Lower lobe of right lung (tissue), 2 donors: ENCODE measurements at regions not wholly inside any gene's neighbourhood (a gene's known extent, or its start where the extent isn't known, plus 50 kb on each side); places are given as distances from the start of the nearest gene placed in this dataset.

Source experiments
- ATAC-seq, 2 donors: fragments of 200-7000 bp; cut with Tn5 transposase; one replicate each; pipeline ENCODE4 v1.9.1; 2020 to 2022; ENCODE audit warnings: mild to moderate bottlenecking in 2 of 2, moderate library complexity in 2 of 2
- DNase-seq: peaks from one replicate; pipeline ENCODE4 v3.0.0-alpha.2; 2020
- H3K27ac ChIP-seq: fragments of 200-600 bp; one replicate; pipeline ENCODE4 v1.8.0; 2022
- H3K27me3 ChIP-seq: fragments of 200-600 bp; one replicate; pipeline ENCODE4 v1.8.0; 2022; ENCODE audit warnings: low read depth
- H3K36me3 ChIP-seq: fragments of 200-600 bp; one replicate; pipeline ENCODE4 v1.8.0; 2022; ENCODE audit warnings: mild to moderate bottlenecking
- H3K4me1 ChIP-seq: fragments of 200-600 bp; one replicate; pipeline ENCODE4 v1.8.0; 2022
- H3K4me3 ChIP-seq: fragments of 200-600 bp; one replicate; pipeline ENCODE4 v1.8.0; 2022; ENCODE audit warnings: mild to moderate bottlenecking
- H3K9me3 ChIP-seq: fragments of 200-600 bp; one replicate; pipeline ENCODE4 v1.8.0; 2022
- intact Hi-C: fragments of 100-400 bp; cut with DNase I; formaldehyde crosslinking; loops from one replicate; pipeline ENCODE4 v1.11.0; 2022
- TF ChIP-seq, protein P1 (sequence below): fragments of 200-600 bp; IDR thresholded peaks from one replicate; pipeline ENCODE4 v1.8.0; 2022; ENCODE audit warnings: antibody characterized with exemption, mild to moderate bottlenecking
- donor health status: DM: no; HTN: yes; CAD: no; lungs with severe emphysema.

DNA sequence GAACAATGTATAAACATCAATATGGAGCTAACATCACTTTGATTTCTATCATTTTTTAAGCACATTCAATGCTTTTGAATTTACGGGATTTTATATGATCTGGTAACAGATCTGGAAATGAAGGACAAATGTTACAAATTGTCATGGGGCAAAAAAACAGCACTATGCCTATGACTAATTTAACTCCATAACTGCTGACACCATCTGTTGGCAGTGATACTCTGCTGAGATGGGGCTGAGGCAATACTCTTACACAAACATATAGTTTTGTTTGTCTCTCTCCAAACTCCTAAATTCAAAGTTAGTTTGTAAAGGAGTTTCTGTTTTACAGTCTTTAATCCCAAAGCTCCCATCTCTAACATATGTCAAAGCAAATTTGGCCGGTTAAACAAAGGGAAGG is 132.5 kb upstream of the FER start:
- Histone ChIP-seq H3K27ac (no peak overlapping the region), H3K27me3 (no peaks in the 10 kb centered on the region), H3K4me3 (no peak overlapping the region), H3K36me3 (no peaks in the 10 kb centered on the region), H3K4me1 (no peaks in the 10 kb centered on the region), H3K9me3 (no peaks in the 10 kb centered on the region)
- TF ChIP-seq, protein P1, sequence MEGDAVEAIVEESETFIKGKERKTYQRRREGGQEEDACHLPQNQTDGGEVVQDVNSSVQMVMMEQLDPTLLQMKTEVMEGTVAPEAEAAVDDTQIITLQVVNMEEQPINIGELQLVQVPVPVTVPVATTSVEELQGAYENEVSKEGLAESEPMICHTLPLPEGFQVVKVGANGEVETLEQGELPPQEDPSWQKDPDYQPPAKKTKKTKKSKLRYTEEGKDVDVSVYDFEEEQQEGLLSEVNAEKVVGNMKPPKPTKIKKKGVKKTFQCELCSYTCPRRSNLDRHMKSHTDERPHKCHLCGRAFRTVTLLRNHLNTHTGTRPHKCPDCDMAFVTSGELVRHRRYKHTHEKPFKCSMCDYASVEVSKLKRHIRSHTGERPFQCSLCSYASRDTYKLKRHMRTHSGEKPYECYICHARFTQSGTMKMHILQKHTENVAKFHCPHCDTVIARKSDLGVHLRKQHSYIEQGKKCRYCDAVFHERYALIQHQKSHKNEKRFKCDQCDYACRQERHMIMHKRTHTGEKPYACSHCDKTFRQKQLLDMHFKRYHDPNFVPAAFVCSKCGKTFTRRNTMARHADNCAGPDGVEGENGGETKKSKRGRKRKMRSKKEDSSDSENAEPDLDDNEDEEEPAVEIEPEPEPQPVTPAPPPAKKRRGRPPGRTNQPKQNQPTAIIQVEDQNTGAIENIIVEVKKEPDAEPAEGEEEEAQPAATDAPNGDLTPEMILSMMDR: no peak
- no peak for ATAC-seq
- no peak for DNase-seq
- intact Hi-C loops: no loop called here

DNA sequence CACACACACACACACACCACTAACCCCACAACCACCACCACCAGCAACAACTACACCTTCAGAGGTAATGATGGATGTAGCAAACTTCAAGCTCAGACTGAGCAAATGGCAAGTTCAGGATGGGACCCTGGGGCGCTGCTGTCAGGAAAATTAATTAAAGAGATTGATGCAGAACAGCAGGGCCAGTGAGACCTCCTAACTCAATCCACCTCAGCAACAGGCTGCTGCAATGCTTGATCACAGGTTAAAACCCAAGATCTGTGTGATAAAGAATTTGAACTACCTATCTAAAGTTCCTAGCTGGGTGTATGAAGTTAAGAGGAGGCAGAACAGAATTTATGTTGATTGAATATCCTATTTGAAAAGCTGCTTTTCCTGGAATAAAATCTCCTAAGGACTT is 140.3 kb upstream of the FER start:
- Histone ChIP-seq H3K27me3 (no peaks in the 10 kb centered on the region), H3K36me3 (no peaks in the 10 kb centered on the region), H3K4me1 (no peaks in the 10 kb centered on the region), H3K4me3 (no peak overlapping the region), H3K9me3 (no peaks in the 10 kb centered on the region), H3K27ac (no peak overlapping the region)
- DNase-seq: no peak
- TF ChIP-seq, protein P1: no peak
- no peak for ATAC-seq
- intact Hi-C loops: no loop called here

DNA sequence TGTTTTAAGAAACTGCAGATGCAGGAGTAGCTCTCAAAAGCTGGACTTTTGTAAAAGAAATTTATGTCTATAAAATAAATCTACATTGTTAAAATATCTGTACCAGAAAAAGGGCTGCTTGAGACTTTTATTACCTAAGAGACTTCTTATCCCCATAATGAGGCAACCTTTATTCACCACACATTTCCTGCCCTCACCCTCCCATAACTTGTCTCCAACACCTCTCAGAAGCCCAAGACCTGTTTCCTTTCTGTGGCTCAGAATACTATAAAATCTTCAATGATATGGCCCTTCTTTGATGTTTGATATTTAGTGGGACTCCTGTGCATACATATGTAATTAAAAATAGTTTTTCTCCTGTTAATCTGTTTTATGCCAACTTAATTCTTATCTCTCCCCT is 141.5 kb upstream of the FER start:
- Histone ChIP-seq H3K4me3 (no peak overlapping the region), H3K27ac (no peak overlapping the region), H3K9me3 (no peaks in the 10 kb centered on the region), H3K27me3 (no peaks in the 10 kb centered on the region), H3K36me3 (no peaks in the 10 kb centered on the region), H3K4me1 (no peaks in the 10 kb centered on the region)
- TF ChIP-seq, protein P1: no peak
- no peak for DNase-seq
- no peak for ATAC-seq
- intact Hi-C loops: no loop called here

DNA sequence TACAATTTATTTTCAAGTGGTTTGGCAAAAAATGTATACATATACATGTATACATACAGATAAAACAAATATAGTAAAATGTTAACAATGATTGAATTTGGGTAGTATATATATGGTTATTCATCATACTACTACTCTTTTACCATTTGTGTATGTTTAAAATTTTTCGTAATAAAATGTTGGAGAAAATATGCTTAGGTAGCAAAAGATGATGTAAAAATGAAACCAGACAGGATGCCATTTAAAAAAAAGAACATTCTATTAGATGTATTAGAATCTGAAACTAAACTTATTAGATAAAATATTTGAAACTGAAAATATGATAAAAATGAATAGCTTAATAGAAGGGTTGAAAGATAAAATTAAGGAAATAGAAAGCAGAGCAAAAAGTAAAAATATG is 144.9 kb upstream of the FER start:
- Histone ChIP-seq H3K4me1 (no peaks in the 10 kb centered on the region), H3K27ac (no peak overlapping the region), H3K36me3 (no peaks in the 10 kb centered on the region), H3K9me3 (no peaks in the 10 kb centered on the region), H3K4me3 (no peak overlapping the region), H3K27me3 (no peaks in the 10 kb centered on the region)
- TF ChIP-seq, protein P1: no peak
- DNase-seq (no peak), ATAC-seq (no peak)
- intact Hi-C loops: no loop called here

DNA sequence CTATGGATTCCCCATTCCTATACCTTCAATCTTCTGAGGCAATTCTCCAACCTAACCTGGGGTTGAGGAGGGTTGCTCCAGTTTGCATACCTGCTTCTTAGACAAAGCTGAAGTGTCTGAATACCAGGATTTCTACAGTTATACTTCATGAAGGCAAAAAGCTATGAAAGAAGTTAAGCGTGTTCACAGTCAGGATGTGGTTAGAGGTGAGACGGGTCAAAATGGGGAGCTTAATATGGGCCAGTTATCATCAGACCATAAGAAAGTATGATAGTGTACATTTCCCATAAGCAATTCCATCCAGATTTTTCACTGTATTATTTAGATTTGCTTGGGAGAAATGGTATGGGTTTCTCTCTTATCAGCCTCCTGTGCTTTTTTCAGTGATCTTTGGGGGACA is 156.9 kb upstream of the FER start:
- TF ChIP-seq, protein P1: no peak
- no peak overlapping the region for H3K4me3 ChIP-seq
- no peaks in the 10 kb centered on the region for H3K27me3 ChIP-seq
- no peak for DNase-seq
- no peaks in the 10 kb centered on the region for H3K9me3 ChIP-seq
- no peak for ATAC-seq
- no peaks in the 10 kb centered on the region for H3K36me3 ChIP-seq
- no peak overlapping the region for H3K27ac ChIP-seq
- intact Hi-C loops: no loop called here
- H3K4me1 ChIP-seq: no peaks in the 10 kb centered on the region

DNA sequence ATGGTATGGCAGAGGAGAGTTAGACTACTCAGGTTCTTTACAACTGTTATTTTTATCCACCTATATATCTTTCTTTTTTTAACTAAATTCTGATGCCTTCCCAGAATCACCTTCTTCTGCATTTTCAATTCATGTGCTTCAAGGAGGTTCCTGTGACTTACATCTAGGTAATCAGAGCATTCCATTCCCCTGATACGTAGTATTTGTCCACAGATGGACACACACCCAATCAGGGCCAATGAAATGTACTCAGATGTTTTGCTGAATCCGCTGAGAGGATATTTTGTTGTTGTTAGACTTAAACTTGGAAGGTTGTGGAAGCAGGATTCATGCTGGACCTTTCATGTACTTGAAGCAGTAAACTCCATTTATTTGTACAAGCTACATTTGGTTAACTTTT is 159.4 kb upstream of the FER start:
- TF ChIP-seq, protein P1: no peak
- H3K27ac ChIP-seq: no peak overlapping the region
- H3K27me3 ChIP-seq: no peaks in the 10 kb centered on the region
- ATAC-seq (no peak), DNase-seq (no peak)
- no peak overlapping the region for H3K4me3 ChIP-seq
- no peaks in the 10 kb centered on the region for H3K9me3 ChIP-seq
- H3K36me3 ChIP-seq: no peaks in the 10 kb centered on the region
- intact Hi-C loops: no loop called here
- H3K4me1 ChIP-seq: no peaks in the 10 kb centered on the region
